Kidney epithelial cell (primary cell): ENCODE measurements at regions not wholly inside any gene's neighbourhood (a gene's known extent, or its start where the extent isn't known, plus 50 kb on each side); places are given as distances from the start of the nearest gene placed in this dataset.

Experiments used
- DNase-seq: peaks from one replicate; pipeline ENCODE4 v3.0.0-alpha.2; 2010; ENCODE audit warnings: low read depth
- H3K27me3 ChIP-seq: 2 replicates; pipeline ENCODE4 v1.6.0; 2011; ENCODE audit warnings: low read length; ENCODE audit not compliant: control insufficient read depth, insufficient read depth
- H3K36me3 ChIP-seq: 2 replicates; pipeline ENCODE4 v1.5.1; 2011; ENCODE audit warnings: low read length; ENCODE audit not compliant: control insufficient read depth, insufficient read depth
- H3K4me3 ChIP-seq: 2 replicates; pipeline ENCODE4 v1.5.1; 2011; ENCODE audit warnings: low read depth, mild to moderate bottlenecking, control low read depth, low read length
- TF ChIP-seq, protein P1 (sequence below): IDR thresholded peaks from 2 replicates; pipeline ENCODE4 v1.5.1; 2011; ENCODE audit warnings: mild to moderate bottlenecking, moderate library complexity, low read length, control low read depth, inconsistent platforms; ENCODE audit not compliant: insufficient read depth, poor library complexity, severe bottlenecking

DNA sequence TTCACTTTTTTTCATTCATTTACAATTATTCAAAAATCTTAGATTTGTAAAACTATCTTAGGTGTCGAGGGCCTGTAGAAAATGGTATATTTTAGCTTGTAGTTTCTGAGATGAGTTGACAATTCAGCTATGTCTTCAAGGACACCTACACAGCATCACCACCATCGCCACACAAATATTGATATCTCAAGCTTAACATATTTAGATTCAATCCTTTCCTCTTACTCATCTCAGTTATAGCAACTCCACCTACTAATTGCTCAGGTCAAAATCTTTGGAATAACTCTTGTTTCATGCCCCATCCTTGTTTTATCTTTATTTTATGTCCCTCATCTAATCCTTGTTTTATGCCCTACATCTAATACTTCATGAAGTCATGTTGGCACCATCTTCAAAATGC is 276.8 kb downstream of the CDH11 start:
- TF ChIP-seq, protein P1, sequence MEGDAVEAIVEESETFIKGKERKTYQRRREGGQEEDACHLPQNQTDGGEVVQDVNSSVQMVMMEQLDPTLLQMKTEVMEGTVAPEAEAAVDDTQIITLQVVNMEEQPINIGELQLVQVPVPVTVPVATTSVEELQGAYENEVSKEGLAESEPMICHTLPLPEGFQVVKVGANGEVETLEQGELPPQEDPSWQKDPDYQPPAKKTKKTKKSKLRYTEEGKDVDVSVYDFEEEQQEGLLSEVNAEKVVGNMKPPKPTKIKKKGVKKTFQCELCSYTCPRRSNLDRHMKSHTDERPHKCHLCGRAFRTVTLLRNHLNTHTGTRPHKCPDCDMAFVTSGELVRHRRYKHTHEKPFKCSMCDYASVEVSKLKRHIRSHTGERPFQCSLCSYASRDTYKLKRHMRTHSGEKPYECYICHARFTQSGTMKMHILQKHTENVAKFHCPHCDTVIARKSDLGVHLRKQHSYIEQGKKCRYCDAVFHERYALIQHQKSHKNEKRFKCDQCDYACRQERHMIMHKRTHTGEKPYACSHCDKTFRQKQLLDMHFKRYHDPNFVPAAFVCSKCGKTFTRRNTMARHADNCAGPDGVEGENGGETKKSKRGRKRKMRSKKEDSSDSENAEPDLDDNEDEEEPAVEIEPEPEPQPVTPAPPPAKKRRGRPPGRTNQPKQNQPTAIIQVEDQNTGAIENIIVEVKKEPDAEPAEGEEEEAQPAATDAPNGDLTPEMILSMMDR: no peak
- DNase-seq: no peak
- no peak overlapping the region for H3K4me3 ChIP-seq
- H3K36me3 ChIP-seq: no peaks in the 10 kb centered on the region
- no peaks in the 10 kb centered on the region for H3K27me3 ChIP-seq

DNA sequence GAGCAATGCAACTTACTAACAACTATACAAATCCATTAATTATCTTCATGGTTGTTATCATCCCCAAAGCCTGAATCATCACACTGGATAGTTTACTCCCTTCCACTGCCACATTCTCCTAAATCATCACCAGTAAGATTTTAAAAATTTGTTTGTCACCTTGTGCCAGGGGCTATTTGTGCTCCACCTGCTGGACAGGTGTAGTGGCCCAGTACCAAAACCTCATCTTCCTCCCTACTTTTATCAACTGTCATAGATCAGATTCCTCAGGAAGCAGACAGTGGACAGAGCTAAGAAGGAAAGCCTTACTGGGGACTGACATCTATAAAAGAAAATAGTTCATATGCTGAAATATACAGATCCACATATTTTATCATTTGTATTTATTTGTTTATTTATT is 280.4 kb downstream of the CDH11 start:
- DNase-seq: no peak
- Histone ChIP-seq H3K27me3 (no peaks in the 10 kb centered on the region), H3K36me3 (no peaks in the 10 kb centered on the region), H3K4me3 (no peak overlapping the region)
- TF ChIP-seq, protein P1: no peak

DNA sequence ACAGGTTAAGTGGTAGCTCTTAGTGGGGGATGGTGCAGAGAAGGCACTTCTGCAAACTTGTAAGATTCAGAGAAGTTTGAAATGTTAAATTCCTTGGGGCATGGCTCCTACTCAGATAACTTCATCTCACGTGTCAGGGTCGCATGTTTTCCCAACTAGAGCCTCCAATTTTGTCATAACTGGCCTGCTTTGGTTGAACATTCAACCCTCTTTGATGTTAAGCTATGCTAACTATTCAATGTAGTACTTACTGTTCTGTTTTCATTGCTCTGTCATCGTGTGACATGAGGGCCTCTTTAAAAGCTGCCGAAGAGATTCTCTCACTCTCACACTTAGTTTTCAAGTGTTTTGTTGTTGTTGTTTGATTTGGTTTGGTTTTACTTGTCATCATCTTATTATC is 280.8 kb downstream of the CDH11 start:
- TF ChIP-seq, protein P1: no peak
- no peaks in the 10 kb centered on the region for H3K27me3 ChIP-seq
- H3K36me3 ChIP-seq: no peaks in the 10 kb centered on the region
- no peak overlapping the region for H3K4me3 ChIP-seq
- no peak for DNase-seq

DNA sequence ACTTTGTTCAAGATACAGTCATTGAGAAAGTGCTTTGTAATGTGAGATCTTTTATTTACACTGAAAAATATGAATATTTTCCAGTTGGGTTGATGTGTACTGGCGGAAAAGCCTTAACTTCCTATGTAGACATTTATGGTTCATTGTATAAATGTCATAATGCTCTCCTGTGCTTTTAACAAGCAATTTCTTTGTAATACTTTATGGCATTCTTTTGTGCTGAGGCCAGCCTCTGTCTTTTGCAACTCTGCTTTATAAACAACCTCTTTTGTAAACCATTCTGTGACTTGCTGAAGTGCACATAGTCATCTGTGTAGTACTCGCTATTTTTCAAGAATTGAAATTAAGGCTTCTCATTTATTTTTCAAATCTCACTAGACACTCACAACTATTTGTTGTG is 291.2 kb downstream of the CDH11 start:
- DNase-seq: no peak
- Histone ChIP-seq H3K27me3 (no peaks in the 10 kb centered on the region), H3K36me3 (no peaks in the 10 kb centered on the region), H3K4me3 (no peak overlapping the region)
- TF ChIP-seq, protein P1: no peak

DNA sequence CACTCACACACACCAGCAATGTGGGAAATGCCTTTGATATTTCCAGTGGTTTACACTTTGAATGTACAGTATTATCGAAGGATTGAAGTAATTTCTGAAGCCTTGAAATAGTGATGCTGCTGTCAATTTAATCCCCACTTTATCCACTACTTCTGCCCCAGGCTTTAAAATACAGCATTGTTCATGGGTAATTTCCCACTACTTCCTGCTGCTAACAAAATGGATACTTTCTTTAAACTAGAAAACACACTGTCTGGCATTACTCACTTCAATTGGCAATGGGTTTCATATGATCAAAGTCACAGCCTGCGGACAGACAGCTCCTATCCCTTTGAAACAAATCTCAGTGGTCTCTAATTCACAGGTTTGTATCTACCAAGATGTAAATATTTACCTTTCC is 292.2 kb downstream of the CDH11 start:
- Histone ChIP-seq H3K4me3 (no peak overlapping the region), H3K27me3 (no peaks in the 10 kb centered on the region), H3K36me3 (no peaks in the 10 kb centered on the region)
- DNase-seq: no peak
- TF ChIP-seq, protein P1: no peak

DNA sequence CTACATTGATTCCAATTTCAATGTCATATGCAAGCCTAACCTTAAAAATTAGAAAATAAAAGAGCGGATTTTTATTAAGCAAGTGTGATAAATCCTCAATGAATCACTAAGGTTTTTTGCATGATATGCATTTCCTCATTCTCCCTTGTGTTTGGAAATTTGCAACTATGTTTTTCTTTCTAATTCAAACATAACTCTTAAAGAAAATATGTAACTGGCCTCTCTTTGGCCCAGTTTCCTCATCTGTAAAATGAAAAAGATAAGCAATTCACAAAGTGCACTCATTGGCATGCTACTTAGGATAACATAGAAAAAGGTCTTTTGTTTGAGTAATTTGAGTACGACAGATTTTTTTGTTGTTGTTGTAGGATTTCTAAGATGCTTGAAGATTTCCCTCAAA is 295.5 kb downstream of the CDH11 start:
- Histone ChIP-seq H3K4me3 (no peak overlapping the region), H3K36me3 (no peaks in the 10 kb centered on the region), H3K27me3 (no peaks in the 10 kb centered on the region)
- no peak for DNase-seq
- TF ChIP-seq, protein P1: no peak
